SKM-1 (cell line): ENCODE measurements at regions not wholly inside any gene's neighbourhood (a gene's known extent, or its start where the extent isn't known, plus 50 kb on each side); places are given as distances from the start of the nearest gene placed in this dataset.

Source experiments
- DNase-seq: peaks from one replicate; lab custom pipeline; 2025; ENCODE audit not compliant: unreplicated experiment; lab: John Stamatoyannopoulos, UW

DNA sequence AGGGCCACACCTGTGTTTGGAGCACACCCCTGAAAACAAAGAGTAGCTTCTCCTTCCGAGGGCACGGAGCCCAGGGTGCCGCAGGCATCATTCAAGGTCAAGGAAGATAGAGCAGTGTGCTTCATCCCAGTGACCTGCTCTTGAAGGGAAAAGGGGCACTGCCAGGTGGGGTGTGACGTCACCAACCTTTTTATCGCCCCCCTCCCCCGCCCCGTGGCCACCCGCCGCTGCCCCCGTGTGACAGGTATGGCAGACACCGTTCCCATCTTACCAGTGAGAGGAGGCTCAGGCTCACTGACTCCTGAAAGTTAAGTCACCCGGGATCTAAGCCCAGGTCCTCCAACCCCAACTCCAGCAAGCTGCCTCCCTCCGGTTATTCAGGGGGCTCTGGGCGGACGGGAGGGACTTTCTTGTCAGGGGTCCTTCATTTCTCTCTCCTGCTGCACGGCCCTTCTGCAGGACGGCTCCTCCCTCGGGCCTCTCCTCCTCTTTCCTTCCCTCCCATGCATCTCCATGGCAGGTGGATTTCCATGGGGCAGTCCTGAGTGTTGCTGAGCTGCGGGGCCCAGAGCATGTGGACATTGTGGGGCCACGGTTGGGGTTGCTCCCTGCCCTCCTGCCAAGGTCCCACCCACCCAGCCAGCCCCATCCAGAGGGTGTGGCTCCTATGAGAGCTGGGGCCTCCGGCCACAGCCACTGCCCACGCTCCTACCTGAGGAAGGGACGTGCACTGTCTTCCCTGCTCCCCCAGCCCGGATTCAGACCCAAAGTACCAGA, 114.1 kb upstream of the HDAC4 start:
- no peak for DNase-seq

DNA sequence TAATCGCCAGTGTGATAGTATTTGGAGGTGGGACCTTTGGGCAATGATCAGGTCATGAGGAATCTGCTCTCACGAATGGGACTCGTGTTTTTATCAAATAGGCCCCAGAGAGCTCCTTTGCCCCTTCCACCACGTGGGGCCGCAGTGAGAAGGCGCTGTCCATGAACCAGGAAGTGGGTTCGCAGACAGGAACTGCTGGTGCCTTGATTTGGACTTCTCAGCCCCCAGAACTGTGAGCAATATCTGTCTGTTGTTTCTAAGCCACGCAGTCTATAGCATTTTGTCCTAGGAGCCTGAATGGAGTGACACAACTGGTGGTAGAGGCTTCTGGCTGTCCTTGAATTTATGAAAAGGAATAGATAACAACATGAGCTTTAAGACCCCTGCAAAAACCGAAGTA, 111.2 kb upstream of the HDAC4 start:
- DNase-seq: no peak

DNA sequence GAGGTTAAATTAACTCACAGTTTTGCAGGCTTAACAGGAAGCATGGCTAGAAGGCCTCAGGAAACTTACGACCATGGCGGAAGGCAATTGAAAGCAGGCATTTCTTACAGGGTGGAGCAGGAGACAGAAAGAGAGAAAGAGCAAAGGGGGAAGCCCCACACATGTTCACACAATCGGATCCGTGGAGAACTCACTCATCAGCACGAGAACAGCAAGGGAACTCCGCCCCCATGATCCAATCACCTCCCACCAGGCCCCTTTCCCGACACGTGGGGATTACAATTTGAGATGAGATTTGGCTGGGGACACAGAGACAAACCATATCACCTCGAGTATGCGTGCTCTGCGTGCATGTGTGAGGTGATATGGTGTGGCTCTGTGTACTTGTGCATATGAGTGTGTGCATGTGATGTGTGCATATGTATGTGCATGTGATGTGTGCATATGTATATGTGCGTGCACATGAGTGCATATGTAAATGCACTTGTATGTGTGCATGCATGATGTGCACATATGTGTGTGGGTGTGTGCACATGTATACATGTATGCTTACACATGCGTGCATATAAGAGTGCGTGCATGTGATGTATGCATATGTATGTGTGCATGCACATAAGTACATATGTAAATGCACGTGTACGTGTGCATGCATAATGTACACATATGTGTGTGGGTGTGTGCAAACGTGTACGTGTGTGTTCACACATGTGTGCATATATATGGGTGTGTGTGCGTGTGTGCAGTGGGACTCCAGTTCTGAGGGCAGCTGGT, 108.7 kb upstream of the HDAC4 start:
- no peak for DNase-seq

DNA sequence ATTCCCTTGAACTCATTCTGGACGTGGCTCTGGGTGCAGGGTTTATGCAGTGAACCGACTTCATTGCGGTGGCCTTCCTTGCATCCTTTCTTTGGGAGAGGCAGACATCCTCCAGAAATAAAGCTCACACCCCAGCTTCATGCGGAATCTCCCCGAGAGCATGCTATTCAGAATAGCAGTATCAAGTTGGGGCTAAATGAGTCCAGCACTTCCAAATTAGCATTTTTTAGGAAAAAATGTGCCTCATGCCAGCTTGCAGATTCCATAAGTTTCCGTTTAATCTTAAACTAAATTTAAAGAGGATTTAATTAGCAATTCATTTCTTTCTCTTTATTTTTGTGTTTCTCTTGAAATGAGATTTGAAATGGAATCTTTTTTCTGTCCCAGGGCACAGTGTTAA, 107.4 kb upstream of the HDAC4 start:
- DNase-seq: no peak

DNA sequence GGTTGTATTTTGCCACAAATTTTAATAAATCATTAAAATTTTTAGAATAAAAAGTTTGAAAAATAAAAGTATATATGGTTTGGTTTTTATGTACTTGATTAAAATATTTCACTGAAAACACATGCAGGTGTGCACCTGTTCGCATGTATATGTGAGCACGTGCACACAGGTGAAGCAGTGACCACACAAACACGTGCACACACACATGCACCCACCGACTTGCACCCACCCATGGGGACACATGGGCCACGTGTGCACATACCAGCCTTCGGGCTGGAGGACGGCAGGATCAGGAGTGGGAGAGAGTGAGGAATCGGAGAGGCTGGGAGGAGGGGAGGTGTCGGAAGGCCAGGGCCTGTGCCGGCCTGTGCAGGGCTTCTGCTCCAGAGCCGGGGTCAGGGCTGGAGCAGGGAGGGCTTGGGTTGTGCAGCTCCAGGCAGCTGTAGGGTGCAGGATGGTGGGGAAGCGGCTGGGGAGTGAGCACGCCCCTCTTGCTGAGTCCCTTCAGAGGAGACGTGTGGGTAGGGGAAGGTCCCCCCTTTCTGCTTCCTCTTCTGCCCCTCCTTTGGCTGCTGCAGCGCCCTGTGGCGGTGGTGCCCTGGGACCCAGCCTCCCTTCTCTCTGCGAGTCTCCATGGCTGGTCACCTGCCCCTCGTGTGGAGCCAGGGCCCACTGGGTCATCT, 106.9 kb upstream of the HDAC4 start:
- DNase-seq: no peak

DNA sequence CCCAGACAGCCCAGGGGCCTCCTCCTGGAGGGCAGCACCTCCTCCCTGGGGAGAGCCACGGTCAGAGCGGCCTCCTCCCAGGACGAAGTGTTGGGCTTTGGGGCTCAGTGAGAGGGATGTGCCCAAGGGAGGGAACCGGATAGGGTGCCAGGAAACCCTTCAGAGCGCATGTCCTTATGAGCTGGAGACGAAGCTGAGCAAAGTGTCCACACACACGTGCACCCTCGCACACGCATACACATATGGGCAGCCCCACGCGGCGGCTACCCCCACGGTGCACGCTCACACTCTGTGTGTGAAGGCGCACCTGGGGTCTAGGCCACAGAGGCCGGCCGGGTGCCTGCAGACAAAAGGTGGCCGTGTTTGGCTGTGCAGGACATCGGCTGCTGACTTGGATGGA, 106.1 kb upstream of the HDAC4 start:
- no peak for DNase-seq

DNA sequence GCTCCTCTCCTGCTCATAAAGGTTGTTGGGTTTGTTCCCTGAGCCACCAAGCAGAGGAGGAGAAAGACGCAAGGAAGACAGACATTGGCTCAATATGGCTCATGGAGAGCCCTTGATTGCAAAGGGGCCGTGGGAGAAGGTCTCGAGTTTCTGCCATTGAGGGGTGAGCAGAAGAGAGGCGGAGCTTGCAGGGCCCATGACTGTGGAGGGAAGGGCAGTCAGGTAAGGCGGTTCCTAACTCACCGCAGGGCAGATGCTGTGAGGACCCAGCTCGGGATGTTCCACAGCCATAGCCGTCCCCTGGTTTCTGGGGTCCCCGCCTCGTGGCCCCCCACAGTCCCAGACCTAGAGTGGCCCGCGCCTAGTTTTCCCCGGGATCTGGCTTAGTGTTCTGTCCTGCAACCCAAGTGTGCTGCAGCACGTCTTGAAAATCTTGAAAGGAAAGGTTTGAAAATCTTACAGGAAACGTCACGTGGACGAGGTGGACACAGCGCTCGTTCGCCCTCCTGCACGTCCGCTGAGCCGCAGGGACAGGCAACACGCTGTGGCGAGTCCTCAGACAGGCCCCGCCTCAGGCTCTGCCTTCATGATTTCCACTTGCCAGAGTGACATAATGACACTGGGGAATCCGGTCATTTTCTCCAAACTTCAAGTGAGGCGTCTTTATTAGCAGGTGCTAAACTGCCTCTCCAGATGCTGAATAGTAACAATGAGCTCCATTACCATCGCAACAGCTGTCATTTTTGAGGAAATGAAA, 105.5 kb upstream of the HDAC4 start:
- DNase-seq: no peak

DNA sequence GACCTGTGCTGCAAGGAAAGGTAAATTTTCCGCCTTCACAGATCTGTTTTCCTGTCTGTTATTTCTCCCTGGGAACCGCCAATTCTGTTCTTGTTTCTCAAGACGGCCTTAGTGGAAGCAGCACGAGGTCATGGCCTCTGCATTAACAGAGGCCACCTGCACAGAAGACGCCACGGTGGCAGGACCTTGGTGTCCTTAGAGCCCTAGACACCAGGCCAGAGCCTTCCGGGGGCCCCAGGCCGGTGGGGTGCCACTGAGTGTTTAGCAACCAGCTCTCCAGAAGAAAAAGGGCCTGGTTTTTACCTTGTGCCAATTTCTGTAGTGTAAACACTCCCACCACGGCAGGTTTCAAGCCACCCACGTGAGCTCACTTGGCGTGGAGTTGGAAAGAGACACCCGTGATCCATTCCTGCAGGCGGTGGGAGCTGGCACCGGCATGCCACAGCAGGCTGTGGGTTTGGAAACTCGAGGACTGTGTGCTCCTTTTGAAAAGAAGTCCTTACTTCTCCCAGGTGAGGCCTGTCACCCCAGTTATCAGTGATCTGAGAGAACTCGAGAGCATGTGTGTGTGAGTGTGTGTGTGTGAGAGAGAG, 103.9 kb upstream of the HDAC4 start:
- no peak for DNase-seq

DNA sequence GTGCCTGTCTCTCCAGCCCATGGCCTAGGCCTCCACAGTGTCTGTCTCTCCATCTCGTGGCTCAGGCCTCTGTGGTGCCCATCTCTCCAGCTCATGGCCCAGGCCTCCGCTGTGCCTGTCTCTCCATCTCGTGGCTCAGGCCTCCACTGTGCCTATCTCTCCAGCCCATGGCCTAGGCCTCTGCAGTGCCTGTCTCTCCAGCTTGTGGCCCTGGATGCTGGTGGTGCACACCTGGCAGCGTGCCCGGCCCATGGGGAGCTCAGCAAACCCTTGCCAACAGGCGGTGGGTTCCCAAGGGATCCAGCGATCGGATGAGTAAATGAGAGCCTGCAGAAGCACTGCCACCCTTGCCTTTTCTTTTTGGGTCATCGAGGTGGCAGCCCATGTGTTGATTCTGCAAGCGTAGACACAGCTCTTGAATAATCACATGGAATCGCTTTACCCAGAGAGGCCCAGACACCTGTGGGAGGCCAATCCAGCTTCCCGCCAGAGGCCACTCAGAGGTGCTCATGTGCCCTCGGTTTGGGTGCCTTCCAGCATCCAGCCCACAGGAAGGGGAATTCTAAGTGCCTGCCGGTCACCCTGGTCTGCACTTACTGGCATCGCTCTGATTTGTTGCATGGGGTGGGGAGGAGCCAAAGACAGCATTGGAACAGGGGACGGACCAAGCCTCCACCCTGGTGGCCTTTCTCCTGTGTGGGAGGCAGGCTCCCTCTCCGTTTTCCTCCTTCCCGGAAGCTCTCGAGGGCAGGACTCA, 101.8 kb upstream of the HDAC4 start:
- DNase-seq: no peak

DNA sequence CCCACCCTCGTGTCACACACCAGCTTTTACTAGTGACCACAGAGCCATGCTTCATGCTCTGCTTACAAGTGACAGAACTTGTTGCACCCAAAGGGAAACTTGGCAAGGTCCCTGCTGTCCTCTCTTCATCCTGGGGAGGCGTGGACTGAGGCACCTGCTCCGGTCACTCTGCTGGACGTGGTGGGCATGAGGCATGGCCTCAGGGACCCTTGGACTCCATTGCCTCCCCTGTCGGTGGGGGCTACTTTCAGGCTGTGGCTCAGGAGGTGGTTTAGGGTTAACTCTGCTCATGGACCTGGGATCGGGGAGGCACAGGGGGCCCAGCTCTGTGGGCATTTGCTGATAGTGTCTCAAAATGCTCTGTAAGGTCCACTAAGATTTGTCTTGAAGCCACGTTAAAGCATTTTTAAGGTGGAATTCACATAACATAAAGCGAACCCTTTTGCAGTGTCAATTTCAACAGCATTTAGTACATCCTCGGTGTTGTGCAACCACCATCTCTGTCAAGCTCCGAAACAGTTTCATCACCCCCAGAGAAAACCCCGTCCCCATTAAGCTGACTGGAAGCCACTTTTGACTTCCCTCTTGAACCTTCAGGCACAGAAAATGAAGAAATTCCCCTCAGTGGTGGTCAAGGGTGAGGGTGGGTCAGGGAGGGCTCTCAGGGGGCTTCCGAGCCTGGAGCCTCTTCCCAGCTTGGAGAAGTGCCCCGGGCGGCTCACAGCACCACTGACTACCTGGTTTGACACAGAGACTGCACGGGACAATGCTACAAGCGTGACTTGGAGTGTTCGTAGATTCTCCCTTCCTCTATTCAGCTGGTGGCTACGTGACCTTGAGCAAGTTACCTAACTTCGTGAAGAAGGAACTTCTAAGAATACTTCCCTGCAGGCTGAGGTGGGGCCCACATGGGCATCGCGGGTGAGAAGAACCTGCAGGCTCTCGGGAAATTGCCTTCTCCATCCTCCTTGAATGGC, 100.0 kb upstream of the HDAC4 start:
- DNase-seq: peak; percentile 95

DNA sequence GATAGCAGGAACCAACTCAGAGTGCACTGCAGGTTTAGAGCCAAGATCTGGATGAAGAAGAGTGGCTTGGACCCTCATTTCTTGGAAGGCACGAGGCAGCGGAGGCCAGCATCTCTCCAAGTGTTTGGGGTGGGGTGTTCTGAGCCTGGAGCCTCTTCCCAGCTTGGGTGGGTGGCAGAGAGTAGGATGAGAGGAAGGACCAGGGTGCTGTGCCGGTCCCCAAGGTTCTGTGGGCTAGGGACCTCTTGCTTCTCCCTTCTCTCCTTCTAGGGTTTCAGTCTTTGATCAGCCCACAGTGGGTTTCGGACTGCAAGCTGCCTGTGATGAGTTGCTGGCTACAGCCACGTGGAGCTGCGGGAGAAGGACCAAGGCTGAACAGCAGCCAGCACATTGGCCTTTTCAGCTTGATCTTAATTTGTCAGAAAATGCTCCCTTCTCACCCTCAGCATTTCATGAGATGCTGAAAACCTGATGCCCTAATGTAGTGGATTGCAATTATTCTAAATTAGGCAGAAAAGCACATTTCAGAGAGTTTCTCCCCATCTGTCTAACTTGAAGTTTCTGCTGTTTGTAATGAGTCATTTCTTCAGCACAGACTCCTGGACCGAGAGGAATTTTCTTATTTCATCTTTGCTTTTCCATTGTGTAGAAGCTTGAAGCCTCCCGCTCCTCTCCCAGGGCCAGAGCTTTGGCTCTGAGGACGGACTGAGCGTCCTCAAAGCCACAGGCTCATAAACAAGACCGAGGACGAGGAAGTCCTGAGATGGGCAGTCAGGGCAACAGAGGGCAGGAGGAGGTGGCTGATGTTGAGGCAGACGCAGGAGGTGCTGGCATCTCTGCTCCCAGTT, 99.1 kb upstream of the HDAC4 start:
- DNase-seq: no peak

DNA sequence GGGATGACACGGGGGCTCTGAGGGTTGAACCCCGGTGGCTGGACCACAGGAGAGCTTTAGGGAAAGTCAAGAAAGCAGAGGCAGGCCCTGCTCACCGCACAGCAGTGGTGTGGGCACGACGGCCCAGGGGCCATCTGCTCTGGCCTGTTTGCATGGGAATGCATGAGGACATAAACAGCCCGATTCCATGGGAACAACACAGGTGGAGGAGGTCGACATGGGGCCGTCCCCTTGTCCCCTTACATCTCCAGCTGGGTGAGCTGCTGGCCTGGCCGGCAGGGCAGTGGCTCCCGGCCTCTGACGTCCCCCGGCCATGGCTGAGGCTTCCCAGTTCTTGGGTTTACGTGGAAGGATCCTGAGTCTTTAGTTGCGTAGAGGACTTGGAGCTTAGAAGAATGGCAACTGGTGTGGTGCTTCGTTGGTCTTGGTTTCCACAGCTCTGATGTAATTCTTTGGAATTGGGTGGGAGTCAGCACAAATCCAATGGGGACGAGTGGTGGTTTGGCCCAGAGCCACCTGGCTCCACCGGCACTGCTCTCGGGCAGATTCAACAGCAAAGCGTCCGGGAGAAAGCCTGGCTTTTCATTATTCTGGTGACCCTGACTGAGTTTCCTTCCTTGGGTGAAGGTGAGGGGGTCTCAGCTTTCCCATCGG, 98.3 kb upstream of the HDAC4 start:
- DNase-seq: no peak

DNA sequence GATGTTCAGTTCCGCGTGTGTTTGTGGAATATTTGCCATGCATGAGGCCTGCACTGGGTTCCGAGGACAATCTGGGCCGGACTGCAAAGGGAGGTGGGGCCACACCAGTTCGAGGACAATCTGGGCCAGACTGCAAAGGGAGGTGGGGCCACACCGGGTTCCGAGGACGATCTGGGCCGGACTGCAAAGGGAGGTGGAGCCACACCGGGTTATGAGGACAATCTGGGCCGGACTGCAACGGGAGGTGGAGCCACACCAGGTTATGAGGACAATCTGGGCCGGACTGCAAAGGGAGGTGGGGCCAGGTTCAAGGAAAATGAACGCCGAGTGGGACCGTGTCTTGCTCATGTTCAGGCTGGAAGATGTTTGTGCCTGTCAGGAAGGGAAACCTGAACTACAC, 97.8 kb upstream of the HDAC4 start:
- DNase-seq: no peak

DNA sequence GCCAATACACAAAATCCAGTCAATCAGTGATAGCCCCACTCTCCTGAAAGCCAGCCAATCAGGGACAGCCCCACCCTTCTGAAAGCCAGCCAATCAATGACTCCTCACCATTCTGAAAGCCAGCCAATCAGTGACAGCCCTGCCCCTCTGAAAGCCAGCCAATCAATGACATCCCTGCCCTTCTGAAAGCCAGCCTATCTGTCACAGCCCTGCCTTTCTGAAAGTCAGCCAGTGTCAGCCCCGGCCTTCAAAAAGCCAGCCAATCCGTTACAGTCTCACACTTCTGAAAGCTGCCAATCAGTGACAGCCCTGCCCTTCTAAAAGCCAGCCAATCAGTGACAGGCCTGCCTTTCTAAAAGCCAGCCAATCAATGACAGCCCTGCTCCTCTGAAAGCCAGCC, 95.9 kb upstream of the HDAC4 start:
- no peak for DNase-seq

DNA sequence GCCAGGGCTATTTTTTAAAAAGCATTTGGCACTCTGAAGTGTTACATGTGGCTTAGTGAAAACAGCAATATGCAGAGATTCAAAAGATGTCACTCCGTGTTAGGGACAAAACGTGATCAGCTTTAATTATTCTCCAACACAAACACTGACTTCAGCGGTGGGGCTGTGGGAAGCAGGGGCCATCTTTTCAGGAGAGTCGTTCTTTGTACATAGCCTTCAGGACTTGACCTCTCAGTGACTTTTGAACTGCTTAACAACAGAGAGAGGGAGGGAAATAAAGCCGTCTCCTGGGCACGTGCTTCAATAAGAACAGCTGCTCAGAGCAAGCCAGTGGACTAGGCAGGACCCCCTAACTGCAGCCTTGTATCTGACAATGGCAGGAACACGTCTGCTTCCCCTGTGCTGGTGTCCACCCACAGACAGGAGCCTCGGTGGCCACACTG, 95.0 kb upstream of the HDAC4 start:
- DNase-seq: no peak

DNA sequence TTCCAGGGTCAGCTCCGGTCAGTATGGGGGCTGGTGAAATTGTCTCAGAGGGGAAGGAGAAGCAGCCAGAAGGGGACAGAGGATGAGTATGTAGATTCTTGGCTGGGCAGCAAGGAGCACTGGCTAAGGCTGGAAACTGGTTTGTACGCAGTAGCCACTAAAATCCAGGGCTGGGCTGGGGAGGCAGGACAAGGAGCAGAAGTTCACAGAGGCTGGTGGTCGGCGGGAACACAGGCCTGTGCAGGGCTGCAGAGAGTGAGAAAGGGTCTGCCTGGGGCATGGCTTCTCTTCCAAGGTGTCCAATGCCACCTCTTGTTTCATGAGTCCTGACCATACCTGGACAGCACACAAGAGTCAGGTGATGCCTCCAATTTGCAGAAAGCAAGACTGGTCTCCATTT, 94.4 kb upstream of the HDAC4 start:
- no peak for DNase-seq

DNA sequence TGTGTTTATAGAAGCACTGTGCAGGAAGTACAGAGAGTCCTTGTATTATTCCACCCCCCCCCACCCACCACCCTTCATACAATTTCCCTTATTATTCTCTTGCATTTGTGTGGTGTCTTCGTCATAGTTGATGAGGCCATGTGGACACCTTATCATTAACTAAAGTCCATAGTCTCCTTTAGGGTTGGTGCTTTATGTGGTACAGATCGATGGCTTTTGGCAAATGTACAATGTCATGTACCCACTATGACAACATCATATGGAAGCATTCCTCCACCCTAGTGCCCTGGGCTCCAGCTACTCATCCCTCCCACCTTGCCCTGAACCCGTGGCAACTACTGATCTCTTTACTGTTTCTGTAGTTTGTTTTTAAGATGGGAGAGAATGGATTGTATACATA, 93.8 kb upstream of the HDAC4 start:
- DNase-seq: no peak

DNA sequence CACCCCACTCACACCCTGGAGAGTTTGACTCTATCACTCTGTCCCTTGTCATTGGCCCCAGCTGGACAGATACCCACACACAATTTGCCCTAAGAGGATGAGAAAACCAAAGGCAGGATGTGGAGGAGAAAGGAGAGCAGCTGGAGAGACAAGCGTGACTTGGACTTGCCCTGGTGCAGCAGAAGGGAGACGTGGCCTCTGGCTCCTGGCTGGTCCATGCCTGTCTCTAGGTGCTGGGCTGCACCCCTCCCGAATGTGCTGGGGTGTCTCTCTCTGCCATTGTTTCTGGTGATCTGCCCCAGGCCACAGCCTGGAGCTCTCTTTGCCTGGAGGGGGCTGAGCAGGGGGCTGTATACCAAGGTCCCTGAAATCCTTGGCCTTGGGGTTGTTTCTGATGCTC, 88.7 kb upstream of the HDAC4 start:
- DNase-seq: no peak
